HG02981 (cell line): ENCODE measurements at regions not wholly inside any gene's neighbourhood (a gene's known extent, or its start where the extent isn't known, plus 50 kb on each side); places are given as distances from the start of the nearest gene placed in this dataset.
"Not testable (repeated sequence)": the region's sequence is repeated elsewhere in the genome, so short reads cannot be mapped to it uniquely, and the experiment has no call there.

ENCODE experiments used
- ATAC-seq: cut with Tn5 transposase; IDR thresholded peaks from one replicate; pipeline ENCODE4 v1.9.1; 2021; ENCODE audit warnings: mild to moderate bottlenecking, moderate library complexity; ENCODE audit not compliant: unreplicated experiment

GRCh38 chr3:43236008-43236407, 50.3 kb upstream of the SNRK start:
- ATAC-seq, result no peak

- ATAC-seq, result no peak
Observed at GRCh38 chr3:43233062-43233461, 53.3 kb upstream of the SNRK start.

DNA sequence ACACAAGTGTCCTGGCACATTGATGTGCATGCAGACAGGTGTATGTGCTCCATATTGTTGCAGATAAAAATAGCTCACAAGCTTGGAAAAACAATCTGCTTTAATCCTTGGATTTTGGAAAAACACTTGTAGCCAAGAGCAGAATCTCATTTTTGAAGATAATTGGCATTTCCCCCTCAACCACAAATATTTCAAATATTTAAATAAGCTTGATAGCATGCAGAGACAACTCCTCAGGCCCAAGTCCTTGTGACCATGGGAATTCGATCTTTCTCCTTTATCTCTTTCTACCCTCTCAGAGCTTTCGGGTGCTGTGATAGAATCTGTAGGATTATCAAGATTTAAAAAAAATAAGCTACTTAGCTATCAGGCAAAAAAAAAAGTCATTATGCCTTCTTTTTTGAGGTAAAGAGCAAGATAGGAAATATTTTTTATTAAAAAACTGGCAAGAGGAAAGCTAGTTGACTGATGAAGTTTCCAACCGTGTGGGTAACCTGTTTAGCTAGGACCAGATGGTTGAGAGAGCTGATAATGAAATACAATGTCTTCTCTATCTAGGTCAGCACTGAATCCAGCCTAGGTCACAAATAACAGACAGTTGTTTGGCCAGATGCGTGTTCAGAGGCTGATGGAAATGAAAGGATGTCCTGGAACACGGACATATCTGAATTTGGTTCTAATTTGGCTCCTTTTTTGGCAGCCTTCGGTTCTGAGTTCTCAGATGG, 54.9 kb upstream of the SNRK start:
- ATAC-seq, result no peak

DNA sequence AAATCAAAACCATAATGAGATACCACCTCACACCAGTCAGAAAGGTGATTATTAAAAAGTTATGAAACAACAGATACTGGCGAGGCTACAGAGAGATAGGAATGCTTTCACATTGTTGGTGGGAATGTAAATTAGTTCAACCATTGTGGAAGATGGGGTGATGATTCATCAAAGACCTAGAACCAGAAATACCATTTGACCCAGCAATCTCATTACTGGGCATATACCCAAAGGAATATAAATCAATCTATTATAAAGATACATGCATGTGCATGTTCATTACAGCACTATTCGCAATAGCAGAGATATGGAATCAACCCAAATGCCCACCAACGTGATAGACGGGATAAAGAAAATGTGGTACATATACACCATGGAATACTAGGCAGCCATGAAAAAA, 56.5 kb upstream of the SNRK start:
- ATAC-seq, result not testable (repeated sequence)

GRCh38 chr3:43227685-43228084, 58.7 kb upstream of the SNRK start:
- not testable (repeated sequence) for ATAC-seq

- ATAC-seq, result no peak
Observed at GRCh38 chr3:43224405-43225073, 61.8 kb upstream of the SNRK start.

- no peak for ATAC-seq
Observed at GRCh38 chr3:43223670-43224364, 62.5 kb upstream of the SNRK start.

- ATAC-seq, result no peak
Observed at GRCh38 chr3:43222590-43222989, 63.8 kb upstream of the SNRK start.

- no peak for ATAC-seq
Observed at GRCh38 chr3:43221076-43221475, 65.3 kb upstream of the SNRK start.

GRCh38 chr3:43219616-43220015, 66.7 kb upstream of the SNRK start:
- no peak for ATAC-seq

- no peak for ATAC-seq
Observed at GRCh38 chr3:43218921-43219320, 67.4 kb upstream of the SNRK start.

- ATAC-seq, result no peak
Observed at GRCh38 chr3:43218156-43218555, 68.2 kb upstream of the SNRK start.

DNA sequence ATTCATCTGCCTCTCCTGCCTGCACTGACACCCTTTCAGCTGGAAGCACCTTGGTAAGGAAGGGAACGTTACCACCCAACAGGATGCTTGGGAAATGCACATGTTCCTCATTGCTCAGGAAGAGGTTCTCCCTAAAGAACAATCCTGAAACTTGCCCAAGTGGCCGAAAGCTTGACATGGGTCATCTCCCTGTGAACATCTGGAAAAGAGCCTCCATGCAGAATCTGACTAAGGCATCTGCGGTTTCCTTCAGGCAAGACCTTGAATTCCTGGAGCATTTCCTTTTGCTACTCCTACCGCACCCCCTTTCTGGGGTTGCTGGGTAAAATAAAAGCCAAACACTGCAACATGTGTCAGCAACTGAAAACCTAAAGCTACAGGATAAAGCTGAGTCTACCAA, 68.7 kb upstream of the SNRK start:
- ATAC-seq, result no peak

- no peak for ATAC-seq
Observed at GRCh38 chr3:43217206-43217605, 69.1 kb upstream of the SNRK start.

GRCh38 chr3:43215663-43216275, 70.6 kb upstream of the SNRK start:
- ATAC-seq, result no peak

GRCh38 chr3:43215138-43215537, 71.2 kb upstream of the SNRK start:
- no peak for ATAC-seq

DNA sequence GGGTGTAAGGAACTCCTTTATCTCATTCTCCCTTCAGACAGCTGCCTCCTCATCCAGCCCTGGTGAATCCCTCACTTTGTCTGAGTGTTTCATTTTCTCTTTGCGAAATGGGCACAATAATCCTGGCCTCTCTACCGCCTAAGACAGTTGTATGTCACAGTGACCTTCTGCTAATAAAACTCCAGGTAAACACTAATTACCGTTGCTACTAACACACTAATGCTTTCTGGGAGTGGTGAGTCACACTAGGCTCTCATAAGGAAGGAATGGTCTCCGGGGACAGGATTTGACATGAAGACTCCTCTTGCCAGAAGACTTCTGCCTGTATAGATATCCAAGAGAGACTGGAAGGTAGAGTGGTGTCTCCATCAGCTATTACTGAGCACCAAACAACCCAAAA, 71.7 kb upstream of the SNRK start:
- ATAC-seq, result no peak

DNA sequence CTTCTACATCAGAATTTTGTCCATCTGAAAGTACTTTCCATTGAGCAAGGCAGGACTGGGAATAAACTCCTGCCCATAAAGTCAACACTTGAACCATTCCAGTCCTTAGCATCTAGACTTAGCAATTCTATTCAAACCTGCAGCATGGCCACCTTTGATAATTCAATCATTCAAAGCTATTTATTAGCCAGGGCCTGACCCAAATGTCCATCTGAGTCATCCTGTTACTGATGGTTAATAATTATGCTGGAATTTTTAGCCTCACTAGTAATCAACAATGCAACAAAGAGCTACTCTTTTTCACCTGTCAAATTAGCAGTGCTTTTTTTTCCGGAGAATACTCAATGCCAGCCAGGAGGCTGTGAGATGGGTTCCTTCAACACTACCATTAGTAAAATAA, 72.7 kb upstream of the SNRK start:
- ATAC-seq, result peak; percentile 53

DNA sequence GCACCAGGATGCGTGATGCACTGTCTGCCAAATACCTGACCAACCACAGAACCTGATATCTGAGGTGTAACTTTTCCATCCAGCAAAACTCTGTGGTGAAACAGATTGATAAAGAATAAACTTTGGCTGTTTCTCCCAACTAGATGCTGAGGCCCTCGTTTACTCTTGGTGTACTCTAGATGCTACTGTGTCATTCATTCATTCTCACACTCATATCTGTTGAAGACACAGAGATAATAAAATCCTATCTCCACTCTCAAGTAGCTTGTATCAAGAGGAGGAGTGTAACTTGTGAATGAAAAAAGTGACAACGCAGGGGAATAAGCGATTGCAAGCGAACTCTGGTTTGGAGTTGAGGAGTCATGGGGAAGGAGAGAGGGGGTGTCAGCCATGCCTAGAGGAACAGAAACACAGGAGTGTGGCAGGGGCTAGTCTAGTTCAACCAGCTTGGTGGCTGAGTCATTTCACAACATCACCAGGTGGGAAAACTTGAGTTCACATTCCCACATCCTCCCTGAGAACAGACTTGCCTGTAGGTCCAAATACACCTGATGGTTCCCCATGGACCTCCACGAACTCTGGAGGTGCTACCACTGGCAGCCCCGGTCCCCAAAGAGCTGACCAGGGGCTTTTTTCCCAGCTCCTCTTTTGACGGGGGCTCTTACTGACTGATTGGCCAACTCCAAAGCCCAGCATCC, 73.3 kb upstream of the SNRK start:
- peak; percentile 29 for ATAC-seq

DNA sequence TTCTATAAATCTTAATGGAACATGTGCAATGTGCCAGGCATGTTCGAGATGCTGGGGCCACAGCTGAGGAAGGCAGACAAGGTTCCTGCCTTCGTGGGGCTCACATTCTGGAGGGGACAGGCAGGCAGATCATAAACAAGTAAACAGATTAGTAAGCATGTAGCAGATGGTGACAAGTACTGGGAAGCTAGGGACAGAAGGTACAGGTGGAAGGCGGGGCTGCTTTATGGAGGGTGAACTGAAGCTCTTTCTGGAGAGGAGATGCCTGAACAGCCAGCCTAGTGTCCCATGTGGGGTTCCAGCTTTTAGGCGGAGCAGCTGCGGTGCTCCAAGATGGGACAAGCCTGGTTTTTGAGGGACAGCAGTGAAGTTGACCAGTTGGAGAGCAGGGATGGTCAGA, 74.7 kb upstream of the SNRK start:
- no peak for ATAC-seq
